ENCODE measurements at regions not wholly inside any gene's neighbourhood (a gene's known extent, or its start where the extent isn't known, plus 50 kb on each side); places are given as distances from the start of the nearest gene placed in this dataset.

- Mint-ChIP-seq H3K4me1 (ENCODE audit: low read depth) (no peaks in the 10 kb centered on the region), H3K36me3 (ENCODE audit: low read depth) (no peaks in the 10 kb centered on the region), H3K27me3 (no peaks in the 10 kb centered on the region), H3K9me3 (peaks cover 30% of the 10 kb centered on the region), H3K27ac (no peak overlapping the region), H3K4me3 (no peak overlapping the region)
- POLR2A ChIA-PET = no interaction called here
- intact Hi-C loops (cut with micrococcal nuclease) = no loop called here
- DNase-seq (no peak), ATAC-seq (no peak)
- TF ChIP-seq CTCF (IDR thresholded peaks at IDR 0.05) = no peak
- CTCF ChIA-PET = no interaction called here
Measured at GRCh38 chr21:20667931-20668330, 330.3 kb upstream of the NCAM2 start.

GRCh38 chr21:20685475-20685874 lies 312.7 kb upstream of the NCAM2 start:
- DNase-seq (no peak), ATAC-seq (no peak)
- H3K9me3 Mint-ChIP-seq = peaks cover 11% of the 10 kb centered on the region
- ChIA-PET POLR2A (no interaction called here), CTCF (no interaction called here)
- intact Hi-C loops (cut with micrococcal nuclease) = loop anchor here (10.0 kb wide), 1 partner anchor 59 kb away; no protein-coding TSS in a partner anchor
- no peaks in the 10 kb centered on the region for H3K27me3 Mint-ChIP-seq
- H3K36me3 Mint-ChIP-seq (ENCODE audit: low read depth) = no peaks in the 10 kb centered on the region
- no peaks in the 10 kb centered on the region for H3K4me1 Mint-ChIP-seq (ENCODE audit: low read depth)
- no peak for TF ChIP-seq CTCF (IDR thresholded peaks at IDR 0.05)
- no peak overlapping the region for H3K27ac Mint-ChIP-seq
- H3K4me3 Mint-ChIP-seq = no peak overlapping the region

- Mint-ChIP-seq H3K27ac (no peak overlapping the region), H3K27me3 (no peaks in the 10 kb centered on the region), H3K36me3 (ENCODE audit: low read depth) (no peaks in the 10 kb centered on the region), H3K9me3 (peaks cover 13% of the 10 kb centered on the region), H3K4me1 (ENCODE audit: low read depth) (no peaks in the 10 kb centered on the region), H3K4me3 (no peak overlapping the region)
- intact Hi-C loops (cut with micrococcal nuclease) = no loop called here
- no peak for DNase-seq
- POLR2A ChIA-PET = no interaction called here
- CTCF ChIA-PET = no interaction called here
- TF ChIP-seq CTCF (IDR thresholded peaks at IDR 0.05) = no peak
- ATAC-seq = no peak
Measured at GRCh38 chr21:20698585-20698984, 299.6 kb upstream of the NCAM2 start.

- CTCF ChIA-PET = no interaction called here
- Mint-ChIP-seq H3K27me3 (no peaks in the 10 kb centered on the region), H3K36me3 (ENCODE audit: low read depth) (no peaks in the 10 kb centered on the region), H3K9me3 (peaks cover 16% of the 10 kb centered on the region), H3K4me1 (ENCODE audit: low read depth) (no peaks in the 10 kb centered on the region), H3K4me3 (no peak overlapping the region), H3K27ac (no peak overlapping the region)
- ATAC-seq (no peak), DNase-seq (peak; percentile 4)
- no peak for TF ChIP-seq CTCF (IDR thresholded peaks at IDR 0.05)
- intact Hi-C loops (cut with micrococcal nuclease) = no loop called here
- POLR2A ChIA-PET = no interaction called here
Measured at GRCh38 chr21:20701235-20701634, 297.0 kb upstream of the NCAM2 start.

GRCh38 chr21:20703112-20703767 lies 295.0 kb upstream of the NCAM2 start:
- H3K36me3 Mint-ChIP-seq (ENCODE audit: low read depth) = no peaks in the 10 kb centered on the region
- no peak overlapping the region for H3K4me3 Mint-ChIP-seq
- H3K27ac Mint-ChIP-seq = no peak overlapping the region
- ATAC-seq (no peak), DNase-seq (no peak)
- POLR2A ChIA-PET = no interaction called here
- TF ChIP-seq CTCF (IDR thresholded peaks at IDR 0.05) = no peak
- intact Hi-C loops (cut with micrococcal nuclease) = no loop called here
- H3K27me3 Mint-ChIP-seq = no peaks in the 10 kb centered on the region
- no peaks in the 10 kb centered on the region for H3K4me1 Mint-ChIP-seq (ENCODE audit: low read depth)
- H3K9me3 Mint-ChIP-seq = peaks cover 15% of the 10 kb centered on the region
- CTCF ChIA-PET = no interaction called here
